MG63 (cell line): ENCODE measurements at regions not wholly inside any gene's neighbourhood (a gene's known extent, or its start where the extent isn't known, plus 50 kb on each side); places are given as distances from the start of the nearest gene placed in this dataset.

Source experiments
- DNase-seq: peaks from one replicate; pipeline ENCODE4 v3.0.0-alpha.2; 2020
- H3K27me3 ChIP-seq: fragments of 250-450 bp; sonication (Bioruptor Pico); 2 replicates; pipeline ENCODE4 v1.5.1; 2020; ENCODE audit warnings: mild to moderate bottlenecking, moderate library complexity
- H3K36me3 ChIP-seq: fragments of 250-450 bp; sonication (Bioruptor Pico); 2 replicates; pipeline ENCODE4 v1.5.1; 2020; ENCODE audit warnings: mild to moderate bottlenecking, moderate library complexity
- H3K4me3 ChIP-seq: fragments of 250-450 bp; sonication (Bioruptor Pico); 2 replicates; pipeline ENCODE4 v1.5.1; 2020; ENCODE audit warnings: mild to moderate bottlenecking, moderate library complexity
- H3K9me3 ChIP-seq: fragments of 250-450 bp; sonication (Bioruptor Pico); 2 replicates; pipeline ENCODE4 v1.5.1; 2020; ENCODE audit warnings: mild to moderate bottlenecking, moderate library complexity

- Histone ChIP-seq H3K9me3 (no peaks in the 10 kb centered on the region), H3K4me3 (no peak overlapping the region), H3K36me3 (no peaks in the 10 kb centered on the region), H3K27me3 (no peaks in the 10 kb centered on the region)
- DNase-seq: no peak
Observed at GRCh38 chr5:54837981-54838380, 147.4 kb downstream of the ESM1 start.

- DNase-seq: peak; percentile 53
- H3K27me3 ChIP-seq: no peaks in the 10 kb centered on the region
- H3K4me3 ChIP-seq: no peak overlapping the region
- no peaks in the 10 kb centered on the region for H3K36me3 ChIP-seq
- H3K9me3 ChIP-seq: no peaks in the 10 kb centered on the region
Observed at GRCh38 chr5:54837093-54837492, 148.3 kb downstream of the ESM1 start.

- DNase-seq: no peak
- Histone ChIP-seq H3K27me3 (no peaks in the 10 kb centered on the region), H3K9me3 (no peaks in the 10 kb centered on the region), H3K4me3 (no peak overlapping the region), H3K36me3 (no peaks in the 10 kb centered on the region)
Observed at GRCh38 chr5:54835647-54836046, 149.7 kb downstream of the ESM1 start.

- no peaks in the 10 kb centered on the region for H3K36me3 ChIP-seq
- H3K27me3 ChIP-seq: no peaks in the 10 kb centered on the region
- H3K9me3 ChIP-seq: no peaks in the 10 kb centered on the region
- DNase-seq: no peak
- H3K4me3 ChIP-seq: no peak overlapping the region
Observed at GRCh38 chr5:54834121-54834842, 151.1 kb downstream of the ESM1 start.

GRCh38 chr5:54833590-54833989 lies 151.8 kb downstream of the ESM1 start:
- no peaks in the 10 kb centered on the region for H3K27me3 ChIP-seq
- no peaks in the 10 kb centered on the region for H3K36me3 ChIP-seq
- DNase-seq: no peak

GRCh38 chr5:54832858-54833257 lies 152.5 kb downstream of the ESM1 start:
- no peak overlapping the region for H3K4me3 ChIP-seq
- H3K27me3 ChIP-seq: no peaks in the 10 kb centered on the region
- no peak for DNase-seq
- no peaks in the 10 kb centered on the region for H3K9me3 ChIP-seq
- H3K36me3 ChIP-seq: no peaks in the 10 kb centered on the region

More at GRCh38 chr5:54833590-54833989, 151.8 kb downstream of the ESM1 start:
- no peaks in the 10 kb centered on the region for H3K9me3 ChIP-seq
- no peak overlapping the region for H3K4me3 ChIP-seq

- Histone ChIP-seq H3K4me3 (no peak overlapping the region), H3K36me3 (no peaks in the 10 kb centered on the region)
- DNase-seq: no peak
Observed at GRCh38 chr5:54832045-54832444, 153.3 kb downstream of the ESM1 start.

GRCh38 chr5:54831233-54831632 lies 154.2 kb downstream of the ESM1 start:
- no peaks in the 10 kb centered on the region for H3K9me3 ChIP-seq
- no peak overlapping the region for H3K4me3 ChIP-seq
- DNase-seq: no peak
- no peaks in the 10 kb centered on the region for H3K36me3 ChIP-seq
- no peaks in the 10 kb centered on the region for H3K27me3 ChIP-seq

More at GRCh38 chr5:54832045-54832444, 153.3 kb downstream of the ESM1 start:
- Histone ChIP-seq H3K27me3 (no peaks in the 10 kb centered on the region), H3K9me3 (no peaks in the 10 kb centered on the region)

- no peak for DNase-seq
Observed at GRCh38 chr5:54829676-54830535, 155.5 kb downstream of the ESM1 start.

GRCh38 chr5:54829102-54829501 lies 156.3 kb downstream of the ESM1 start:
- no peaks in the 10 kb centered on the region for H3K36me3 ChIP-seq
- H3K9me3 ChIP-seq: no peaks in the 10 kb centered on the region
- no peak overlapping the region for H3K4me3 ChIP-seq
- H3K27me3 ChIP-seq: no peaks in the 10 kb centered on the region
- no peak for DNase-seq

More at GRCh38 chr5:54829676-54830535, 155.5 kb downstream of the ESM1 start:
- Histone ChIP-seq H3K9me3 (no peaks in the 10 kb centered on the region), H3K36me3 (no peaks in the 10 kb centered on the region), H3K27me3 (no peaks in the 10 kb centered on the region), H3K4me3 (no peak overlapping the region)

GRCh38 chr5:54828151-54828550 lies 157.2 kb downstream of the ESM1 start:
- H3K9me3 ChIP-seq: no peaks in the 10 kb centered on the region

GRCh38 chr5:54825005-54825404 lies 160.4 kb downstream of the ESM1 start:
- DNase-seq: no peak
- H3K36me3 ChIP-seq: no peaks in the 10 kb centered on the region
- H3K27me3 ChIP-seq: no peaks in the 10 kb centered on the region
- no peak overlapping the region for H3K4me3 ChIP-seq
- no peaks in the 10 kb centered on the region for H3K9me3 ChIP-seq

More at GRCh38 chr5:54828151-54828550, 157.2 kb downstream of the ESM1 start:
- no peak for DNase-seq
- Histone ChIP-seq H3K27me3 (no peaks in the 10 kb centered on the region), H3K4me3 (no peak overlapping the region), H3K36me3 (no peaks in the 10 kb centered on the region)

GRCh38 chr5:54823006-54823405 lies 162.4 kb downstream of the ESM1 start:
- Histone ChIP-seq H3K27me3 (no peaks in the 10 kb centered on the region), H3K4me3 (no peak overlapping the region)
- no peak for DNase-seq

GRCh38 chr5:54822324-54822687 lies 163.1 kb downstream of the ESM1 start:
- H3K4me3 ChIP-seq: no peak overlapping the region
- no peaks in the 10 kb centered on the region for H3K36me3 ChIP-seq
- DNase-seq: no peak
- no peaks in the 10 kb centered on the region for H3K9me3 ChIP-seq
- H3K27me3 ChIP-seq: no peaks in the 10 kb centered on the region

More at GRCh38 chr5:54823006-54823405, 162.4 kb downstream of the ESM1 start:
- Histone ChIP-seq H3K9me3 (no peaks in the 10 kb centered on the region), H3K36me3 (no peaks in the 10 kb centered on the region)

GRCh38 chr5:54821445-54822323 lies 163.7 kb downstream of the ESM1 start:
- no peaks in the 10 kb centered on the region for H3K36me3 ChIP-seq
- DNase-seq: no peak
- H3K4me3 ChIP-seq: no peak overlapping the region
- no peaks in the 10 kb centered on the region for H3K27me3 ChIP-seq
- H3K9me3 ChIP-seq: no peaks in the 10 kb centered on the region

- DNase-seq: no peak
- no peak overlapping the region for H3K4me3 ChIP-seq
- peaks cover 2% of the 10 kb centered on the region; the same call in 1 of the 2 replicates for H3K9me3 ChIP-seq
- no peaks in the 10 kb centered on the region for H3K27me3 ChIP-seq
- H3K36me3 ChIP-seq: no peaks in the 10 kb centered on the region
Observed at GRCh38 chr5:54820346-54821134, 164.9 kb downstream of the ESM1 start.
